Astrocyte of the cerebellum (primary cell): ENCODE measurements at regions not wholly inside any gene's neighbourhood (a gene's known extent, or its start where the extent isn't known, plus 50 kb on each side); places are given as distances from the start of the nearest gene placed in this dataset.

Experiments
- DNase-seq: peaks from one replicate; pipeline ENCODE4 v3.0.0-alpha.2; 2011; ENCODE audit warnings: low read depth
- H3K4me3 ChIP-seq: 2 replicates; pipeline ENCODE4 v1.5.1; 2011; ENCODE audit warnings: mild to moderate bottlenecking, low read depth, low read length, moderate library complexity
- in situ Hi-C: cut with HindIII; loops from 2 replicates; pipeline ENCODE4 v1.10.0; 2017; ENCODE audit warnings: low sequenced_read_pairs
- TF ChIP-seq, protein P1 (sequence below): IDR thresholded peaks from 2 replicates; pipeline ENCODE4 v1.5.1; 2012; ENCODE audit warnings: low read length, low read depth, moderate library complexity, mild to moderate bottlenecking; ENCODE audit errors: missing control alignments

DNA sequence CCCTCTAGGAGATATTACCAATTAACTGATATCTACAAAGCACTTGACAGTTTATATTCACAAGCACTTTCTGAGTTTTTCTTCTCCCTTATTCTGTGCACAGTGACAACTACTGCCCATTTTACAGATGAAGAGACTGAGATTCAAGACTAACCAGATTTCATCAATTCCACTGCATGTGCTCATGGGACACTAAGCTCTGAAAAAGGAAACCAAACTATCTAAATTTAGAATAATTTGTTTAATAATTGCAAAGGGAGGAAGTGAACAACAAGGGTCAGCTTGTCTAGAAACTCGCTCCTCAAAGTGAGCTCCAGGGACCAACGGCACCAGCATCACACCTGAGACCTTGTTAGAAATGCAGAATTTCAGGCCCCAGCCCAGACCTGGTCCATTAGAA is 50.8 kb upstream of the MYLIP start:
- in situ Hi-C loops: no loop called here
- TF ChIP-seq, protein P1, sequence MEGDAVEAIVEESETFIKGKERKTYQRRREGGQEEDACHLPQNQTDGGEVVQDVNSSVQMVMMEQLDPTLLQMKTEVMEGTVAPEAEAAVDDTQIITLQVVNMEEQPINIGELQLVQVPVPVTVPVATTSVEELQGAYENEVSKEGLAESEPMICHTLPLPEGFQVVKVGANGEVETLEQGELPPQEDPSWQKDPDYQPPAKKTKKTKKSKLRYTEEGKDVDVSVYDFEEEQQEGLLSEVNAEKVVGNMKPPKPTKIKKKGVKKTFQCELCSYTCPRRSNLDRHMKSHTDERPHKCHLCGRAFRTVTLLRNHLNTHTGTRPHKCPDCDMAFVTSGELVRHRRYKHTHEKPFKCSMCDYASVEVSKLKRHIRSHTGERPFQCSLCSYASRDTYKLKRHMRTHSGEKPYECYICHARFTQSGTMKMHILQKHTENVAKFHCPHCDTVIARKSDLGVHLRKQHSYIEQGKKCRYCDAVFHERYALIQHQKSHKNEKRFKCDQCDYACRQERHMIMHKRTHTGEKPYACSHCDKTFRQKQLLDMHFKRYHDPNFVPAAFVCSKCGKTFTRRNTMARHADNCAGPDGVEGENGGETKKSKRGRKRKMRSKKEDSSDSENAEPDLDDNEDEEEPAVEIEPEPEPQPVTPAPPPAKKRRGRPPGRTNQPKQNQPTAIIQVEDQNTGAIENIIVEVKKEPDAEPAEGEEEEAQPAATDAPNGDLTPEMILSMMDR: no peak
- DNase-seq: no peak
- no peak overlapping the region for H3K4me3 ChIP-seq

DNA sequence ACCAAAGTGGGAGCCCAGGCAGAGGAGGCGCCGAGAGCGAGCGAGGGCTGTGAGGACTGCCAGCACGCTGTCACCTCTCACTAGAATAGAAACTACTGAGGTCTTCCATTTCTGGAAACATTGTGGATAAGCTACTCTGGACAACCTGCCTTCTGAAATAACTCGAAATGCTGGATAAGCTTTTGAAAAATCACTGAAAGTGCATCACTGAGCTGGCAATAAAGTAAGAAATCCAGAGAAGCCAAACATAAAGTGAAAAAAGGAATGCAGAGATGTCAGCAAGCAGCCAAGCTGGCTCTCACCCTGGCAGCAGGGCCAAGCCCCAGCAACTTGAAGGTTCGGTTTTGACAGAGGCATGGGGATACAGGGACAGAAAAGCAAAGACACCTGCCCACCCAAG is 59.2 kb upstream of the MYLIP start:
- TF ChIP-seq, protein P1: no peak
- in situ Hi-C loops: no loop called here
- no peak for DNase-seq
- no peak overlapping the region for H3K4me3 ChIP-seq

DNA sequence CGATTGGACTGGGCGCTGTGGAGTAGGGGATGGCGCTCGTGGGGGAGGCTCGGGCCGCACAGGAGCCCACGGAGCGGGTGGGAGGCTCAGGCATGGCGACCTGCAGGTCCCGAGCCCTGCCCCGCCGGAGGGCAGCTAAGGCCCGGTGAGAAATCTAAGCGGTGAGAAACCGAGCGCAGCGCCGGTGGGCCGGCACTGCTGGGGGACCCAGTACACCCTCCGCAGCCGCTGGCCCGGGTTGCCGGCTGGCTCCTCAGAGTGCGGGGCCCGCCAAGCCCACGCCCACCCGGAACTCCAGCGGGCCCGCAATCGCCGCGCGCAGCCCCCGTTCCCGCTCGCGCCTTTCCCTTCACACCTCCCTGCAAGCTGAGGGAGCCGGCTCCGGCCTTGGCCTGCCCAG is 59.7 kb upstream of the MYLIP start:
- TF ChIP-seq, protein P1: no peak
- no peak for DNase-seq
- in situ Hi-C loops: no loop called here
- no peak overlapping the region for H3K4me3 ChIP-seq

DNA sequence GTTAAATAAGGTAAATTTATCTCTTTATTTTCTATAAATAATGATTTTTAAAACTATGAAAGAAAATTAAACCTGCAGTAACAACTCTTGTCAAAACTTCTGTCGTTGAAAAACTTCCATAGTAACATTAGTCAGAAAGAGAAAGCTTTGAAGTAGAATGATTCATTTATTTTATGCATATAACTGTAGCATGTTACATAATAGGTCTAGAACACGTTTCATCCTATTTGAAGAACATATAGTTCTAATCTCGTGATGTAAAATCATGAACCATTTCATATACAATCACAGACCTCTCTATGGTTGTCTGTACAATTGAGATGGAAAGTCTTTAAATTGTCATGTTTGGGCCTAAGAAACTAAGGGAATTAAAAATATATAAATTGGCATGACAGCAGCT is 61.3 kb upstream of the MYLIP start:
- no peak overlapping the region for H3K4me3 ChIP-seq
- TF ChIP-seq, protein P1: no peak
- in situ Hi-C loops: no loop called here
- no peak for DNase-seq

DNA sequence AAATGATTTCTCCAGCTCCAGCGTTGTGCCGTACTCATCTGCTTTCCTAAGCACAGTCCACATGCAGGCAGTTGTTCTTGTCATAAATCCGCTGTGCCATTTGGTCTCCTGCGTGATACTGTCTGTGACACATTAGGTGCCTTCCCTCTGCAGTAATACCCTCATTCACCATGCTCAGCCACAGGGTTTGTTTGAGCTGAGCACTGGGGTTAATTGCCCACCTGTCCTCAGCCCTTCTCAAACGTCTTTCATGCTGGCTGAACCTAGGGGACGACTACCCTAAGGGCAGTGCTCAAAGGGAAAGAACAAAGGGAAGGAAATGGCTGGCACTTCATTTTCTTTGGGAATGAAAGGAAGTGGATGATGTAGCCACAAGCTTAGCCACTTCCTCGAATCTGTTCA is 64.2 kb upstream of the MYLIP start:
- DNase-seq: no peak
- in situ Hi-C loops: no loop called here
- TF ChIP-seq, protein P1: no peak
- H3K4me3 ChIP-seq: no peak overlapping the region

DNA sequence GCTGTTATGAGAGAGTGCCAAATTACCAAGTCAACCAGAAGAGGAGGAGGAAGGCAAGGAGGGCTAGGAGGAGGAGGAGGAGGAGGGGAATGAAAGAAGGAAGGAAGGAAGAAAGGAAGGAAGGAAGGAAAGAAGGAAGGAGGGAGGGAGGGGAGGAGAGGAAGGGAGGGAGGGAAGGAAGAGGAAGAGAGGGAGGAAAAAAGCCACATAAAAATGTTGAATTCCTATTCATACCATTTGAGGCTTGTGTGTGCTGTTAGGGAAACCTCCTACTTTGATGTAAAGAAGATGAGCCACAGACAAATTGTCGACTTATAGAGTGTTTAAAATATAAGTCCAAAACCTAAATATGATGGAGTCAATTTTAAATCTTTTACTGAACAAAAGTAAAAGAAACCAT is 65.3 kb upstream of the MYLIP start:
- in situ Hi-C loops: no loop called here
- DNase-seq: no peak
- TF ChIP-seq, protein P1: no peak
- H3K4me3 ChIP-seq: no peak overlapping the region

DNA sequence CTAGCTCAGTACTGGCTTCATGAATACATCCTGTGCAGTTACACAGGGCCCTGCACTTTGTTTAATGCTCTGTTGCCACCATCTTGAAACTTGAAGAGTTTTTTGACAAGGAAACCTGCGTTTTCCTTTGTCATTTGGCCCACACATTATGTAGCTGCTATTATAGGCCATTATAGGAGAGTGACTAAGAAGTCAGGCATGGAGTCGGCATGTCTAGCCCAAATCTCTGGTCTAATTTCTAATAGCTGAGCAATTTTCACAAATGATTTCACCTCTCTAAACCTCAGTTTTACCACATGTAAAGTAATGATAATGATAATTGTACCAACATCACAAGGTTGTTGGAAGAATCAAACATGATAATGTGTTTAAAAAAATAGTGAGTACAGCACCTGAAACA is 67.1 kb upstream of the MYLIP start:
- no peak overlapping the region for H3K4me3 ChIP-seq
- no peak for DNase-seq
- in situ Hi-C loops: no loop called here
- TF ChIP-seq, protein P1: no peak
